HPDE6-E6E7 (cell line): ENCODE measurements at regions not wholly inside any gene's neighbourhood (a gene's known extent, or its start where the extent isn't known, plus 50 kb on each side); places are given as distances from the start of the nearest gene placed in this dataset.
"Not testable (repeated sequence)": the region's sequence is repeated elsewhere in the genome, so short reads cannot be mapped to it uniquely, and the experiment has no call there.

Source experiments
- DNase-seq: peaks from one replicate; pipeline ENCODE4 v3.0.0; 2011; ENCODE audit warnings: missing footprints; ENCODE audit errors: extremely low spot score

DNA sequence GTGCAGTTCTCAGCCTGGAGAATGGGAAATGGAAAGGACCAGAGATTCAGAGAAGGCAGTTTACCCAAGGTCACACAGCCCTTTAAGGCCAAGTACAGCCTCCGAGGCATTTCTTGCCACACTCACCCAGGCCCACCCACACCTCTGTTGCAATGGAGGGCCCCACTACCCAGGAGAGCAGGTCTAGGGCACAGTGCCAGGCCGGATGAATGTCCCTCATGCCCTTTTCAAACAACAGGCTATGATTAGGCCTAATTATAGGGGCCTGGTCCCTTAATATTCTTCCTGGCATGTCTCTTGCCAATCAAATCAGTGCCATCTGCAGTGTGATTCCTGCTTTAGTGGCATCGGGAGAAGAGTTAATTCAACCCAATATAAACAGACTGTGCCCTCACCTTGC lies 195.3 kb downstream of the KLRB1 start:
- not testable (repeated sequence) for DNase-seq

DNA sequence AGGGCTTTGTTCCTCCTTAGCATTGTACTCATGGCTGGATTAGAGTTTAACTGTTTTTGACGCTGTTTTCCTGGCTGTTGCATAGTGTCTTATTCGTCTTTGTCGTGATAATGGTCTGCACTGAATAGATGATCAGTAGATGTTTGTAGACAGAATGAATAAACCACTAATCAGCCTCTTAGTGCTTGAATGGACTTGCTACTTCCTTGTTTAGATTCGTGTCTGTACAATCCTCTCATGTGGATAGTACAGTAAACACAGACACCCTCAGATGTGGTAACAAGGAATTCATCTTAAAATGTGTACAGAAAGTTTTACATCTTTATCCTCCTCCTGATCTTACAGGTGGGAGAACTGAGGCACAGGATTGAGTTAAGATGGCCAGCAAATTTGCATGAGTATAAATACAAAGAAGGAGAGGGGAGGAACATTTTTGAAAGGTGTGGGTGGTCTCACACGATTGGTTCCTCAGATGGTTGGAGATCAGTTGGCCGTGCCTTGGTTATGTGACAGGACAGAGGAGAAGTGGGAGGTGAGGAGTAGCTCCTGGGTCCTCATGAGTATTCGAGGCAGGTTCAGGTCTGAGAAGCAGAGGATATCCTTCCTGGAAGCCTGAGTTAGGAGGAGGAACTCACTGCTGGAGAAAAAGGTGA lies 196.0 kb downstream of the KLRB1 start:
- DNase-seq, result peak; percentile 38

DNA sequence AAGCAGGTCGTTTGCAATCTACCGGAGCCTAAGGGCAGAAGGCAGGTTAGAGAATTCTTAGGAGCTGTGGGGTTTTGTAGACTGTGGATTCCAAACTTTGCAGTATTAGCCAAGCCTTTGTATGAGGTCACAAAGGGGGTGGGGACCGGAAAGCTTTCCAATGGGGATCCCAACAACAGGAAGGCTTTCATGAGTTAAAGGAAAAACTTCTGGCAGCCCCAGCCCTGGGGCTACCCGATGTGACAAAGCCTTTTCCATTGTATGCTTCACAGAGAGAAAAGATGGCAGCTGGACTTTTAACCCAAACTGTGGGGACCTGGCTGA lies 199.2 kb upstream of the PZP start:
- DNase-seq, result not testable (repeated sequence)

DNA sequence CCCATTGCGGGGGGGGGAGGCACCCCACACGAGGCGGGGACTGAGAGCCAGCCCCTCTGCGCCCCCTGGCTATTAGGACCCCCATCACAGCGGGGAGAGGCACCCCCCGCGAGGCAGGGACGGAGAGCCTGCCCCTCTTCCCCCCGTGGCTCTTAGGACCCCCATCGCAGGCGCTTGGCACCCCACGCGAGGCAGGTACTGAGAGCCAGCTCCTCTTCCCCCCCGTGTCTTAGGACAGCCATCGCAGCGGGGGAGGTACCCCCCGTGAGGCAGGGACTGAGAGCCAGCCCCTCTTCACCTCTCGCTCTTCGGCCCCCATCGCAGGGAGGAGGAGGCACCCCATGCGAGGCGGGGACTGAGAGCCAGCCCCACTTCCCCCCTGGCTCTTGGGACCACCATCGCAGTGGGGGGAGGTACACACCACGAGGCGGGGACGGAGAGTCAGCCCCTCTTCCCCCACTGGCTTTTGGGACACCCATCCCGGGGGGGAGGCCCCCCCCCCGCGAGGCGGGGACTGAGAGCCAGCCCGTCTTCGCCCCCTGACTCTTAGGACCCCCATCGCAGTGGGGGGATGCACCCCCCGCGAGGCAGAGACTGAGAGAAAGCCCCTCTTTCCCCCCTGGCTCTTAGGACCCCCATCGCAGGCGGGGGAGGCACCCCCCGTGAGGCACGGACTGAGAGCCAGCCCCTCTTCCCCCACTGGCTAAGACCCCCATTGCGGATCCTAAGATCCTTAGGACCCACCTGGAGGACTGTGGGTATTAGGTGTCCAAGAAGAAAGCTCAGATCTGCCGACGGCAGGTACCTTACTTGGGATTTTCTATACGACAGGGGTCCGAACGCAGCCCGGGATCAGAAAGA lies 198.6 kb upstream of the PZP start:
- DNase-seq, result no peak

DNA sequence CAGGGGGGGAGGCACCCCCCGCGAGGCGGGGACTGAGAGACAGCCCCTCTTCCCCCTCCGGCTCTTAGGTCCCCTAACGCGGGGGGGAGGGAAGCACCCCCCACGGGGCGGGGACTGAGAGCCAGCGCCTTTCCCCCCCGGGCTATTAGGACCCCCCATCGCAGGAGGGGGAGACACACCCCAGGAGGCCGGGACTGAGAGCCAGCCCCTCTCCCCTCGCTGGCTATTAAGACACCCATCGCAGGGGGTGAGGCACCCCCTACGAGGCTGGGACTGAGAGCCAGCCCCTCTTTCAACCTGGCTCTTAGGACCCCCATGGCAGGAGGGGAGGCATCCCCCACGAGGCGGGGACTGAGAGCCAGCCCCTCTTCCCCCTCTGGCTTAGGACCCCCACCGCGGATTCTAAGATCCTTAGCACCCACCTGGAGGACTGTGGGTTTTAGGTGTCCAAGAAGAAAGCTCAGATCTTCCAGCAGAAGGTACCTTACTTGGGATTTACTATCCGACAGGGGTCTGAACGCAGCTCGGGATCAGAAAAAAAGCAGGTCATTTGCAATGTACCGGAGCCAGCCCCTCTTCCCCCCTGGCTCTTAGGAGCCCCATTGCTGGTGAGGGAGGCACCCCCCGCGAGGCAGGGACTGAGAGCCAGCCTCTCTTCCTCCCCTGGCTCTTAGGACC lies 197.8 kb upstream of the PZP start:
- DNase-seq, result no peak

DNA sequence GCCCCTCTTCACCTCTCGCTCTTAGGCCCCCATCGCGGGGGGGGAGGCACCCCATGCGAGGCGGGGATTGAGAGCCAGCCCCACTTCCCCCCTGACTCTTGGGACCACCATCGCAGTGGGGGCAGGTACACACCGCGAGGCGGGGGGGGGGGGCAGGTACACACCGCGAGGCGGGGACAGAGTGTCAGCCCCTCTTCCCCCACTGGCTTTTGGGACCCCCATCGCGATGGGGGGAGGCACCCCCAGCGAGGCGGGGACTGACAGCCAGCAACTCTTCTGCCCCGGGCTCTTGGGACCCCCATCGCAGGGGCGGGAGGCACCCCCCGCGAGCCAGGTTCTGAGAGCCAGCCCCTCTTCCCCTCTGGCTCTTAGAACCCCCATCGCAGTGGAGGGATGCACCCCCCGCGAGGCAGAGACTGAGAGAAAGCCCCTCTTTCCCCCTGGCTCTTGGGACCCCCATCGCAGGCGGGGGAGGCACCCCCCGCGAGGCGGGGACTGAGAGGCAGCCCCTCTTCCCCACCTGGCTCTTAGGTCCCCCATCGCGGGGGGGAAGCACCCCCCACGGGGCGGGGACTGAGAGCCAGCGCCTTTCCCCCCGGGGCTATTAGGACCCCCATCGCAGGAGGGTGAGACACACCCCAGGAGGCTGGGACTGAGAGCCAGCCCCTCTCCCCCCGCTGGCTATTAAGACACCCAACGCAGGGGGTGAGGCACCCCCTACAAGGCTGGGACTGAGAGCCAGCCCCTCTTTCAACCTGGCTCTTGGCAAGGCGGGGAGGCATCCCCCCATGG lies 196.5 kb upstream of the PZP start:
- DNase-seq, result no peak

DNA sequence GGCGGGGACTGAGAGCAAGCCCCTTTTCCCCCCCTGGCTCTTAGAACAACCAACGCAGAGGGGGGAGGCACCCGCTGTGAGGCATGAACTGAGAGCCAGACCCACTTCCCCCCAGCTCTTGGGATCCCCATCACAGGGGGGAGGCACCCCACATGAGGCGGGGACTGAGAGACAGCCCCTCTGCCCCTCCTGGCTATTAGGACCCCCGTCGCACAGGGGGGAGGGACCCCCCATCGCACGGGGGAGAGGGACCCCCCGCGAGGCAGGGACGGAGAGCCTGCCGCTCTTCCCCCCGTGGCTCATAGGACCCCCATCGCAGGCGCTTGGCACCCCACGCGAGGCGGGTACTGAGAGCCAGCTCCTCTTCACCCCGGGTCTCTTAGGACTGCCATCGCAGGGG lies 195.8 kb upstream of the PZP start:
- DNase-seq, result no peak

DNA sequence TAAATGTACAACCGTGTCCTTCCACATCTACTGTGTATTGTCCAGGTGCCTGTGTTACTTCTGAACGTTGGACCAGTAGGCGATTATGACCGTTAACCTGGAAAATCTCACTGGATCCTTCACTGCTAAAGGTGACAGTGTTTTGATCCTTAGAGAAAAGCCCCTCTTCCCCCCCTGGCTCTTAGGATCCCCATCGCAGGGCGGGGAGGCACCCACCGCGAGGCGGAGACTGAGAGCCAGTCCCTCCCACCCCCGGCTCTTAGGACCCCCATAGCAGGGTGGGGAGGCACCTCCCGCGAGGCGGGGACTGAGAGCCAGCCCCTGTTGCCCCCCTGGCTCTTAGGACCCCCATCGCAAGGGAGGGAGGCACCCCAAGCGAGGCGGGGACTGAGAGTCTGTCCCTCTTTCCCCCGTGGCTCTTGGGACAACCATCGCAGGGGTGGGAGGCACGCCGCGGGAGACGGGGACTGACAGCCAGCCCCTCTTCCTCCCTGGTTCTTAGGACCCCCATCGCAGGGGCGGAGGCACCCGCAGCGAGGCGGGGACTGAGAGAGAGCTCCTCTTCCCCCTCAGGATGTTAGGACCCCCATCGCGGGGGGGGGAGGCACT lies 194.3 kb upstream of the PZP start:
- not testable (repeated sequence) for DNase-seq

DNA sequence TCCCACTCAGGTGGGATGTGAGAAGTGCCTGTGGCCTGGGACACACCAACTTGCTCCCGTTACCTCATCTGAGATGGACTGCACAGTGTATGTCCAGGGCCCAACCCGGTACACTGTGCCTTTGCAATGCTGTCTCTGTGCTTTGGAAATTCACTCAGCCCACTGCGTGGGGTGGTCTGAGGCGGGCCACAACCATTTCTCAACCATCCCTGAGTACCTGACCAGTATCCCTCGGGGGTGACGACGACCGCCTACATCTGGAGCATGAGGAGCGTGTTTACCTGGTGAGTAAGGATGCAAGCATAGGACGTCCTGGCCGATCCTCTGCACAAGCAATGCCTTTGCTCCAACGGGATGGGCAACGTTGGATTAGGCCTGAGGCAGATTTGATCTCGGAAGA lies 188.2 kb upstream of the PZP start:
- DNase-seq, result not testable (repeated sequence)

DNA sequence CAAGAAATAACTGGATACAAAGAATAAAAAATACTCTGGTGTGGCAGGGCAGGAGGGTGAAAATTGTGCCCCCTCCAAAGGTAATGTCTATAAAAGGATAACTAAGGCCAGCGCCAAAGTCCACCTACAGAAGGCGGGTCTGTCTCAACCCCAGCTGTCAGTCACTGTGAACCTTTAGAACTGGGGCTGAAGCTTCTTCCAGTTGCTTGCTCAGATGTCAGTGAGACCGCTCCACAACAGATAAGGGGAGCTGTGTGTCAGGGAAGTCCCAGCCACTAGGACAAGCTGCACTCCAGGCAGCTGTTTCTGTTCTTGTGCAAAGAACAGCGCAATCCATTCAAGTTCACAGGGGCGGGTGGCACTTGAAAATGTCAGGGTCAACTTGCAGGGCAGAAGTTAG lies 187.0 kb upstream of the PZP start:
- DNase-seq, result not testable (repeated sequence)

DNA sequence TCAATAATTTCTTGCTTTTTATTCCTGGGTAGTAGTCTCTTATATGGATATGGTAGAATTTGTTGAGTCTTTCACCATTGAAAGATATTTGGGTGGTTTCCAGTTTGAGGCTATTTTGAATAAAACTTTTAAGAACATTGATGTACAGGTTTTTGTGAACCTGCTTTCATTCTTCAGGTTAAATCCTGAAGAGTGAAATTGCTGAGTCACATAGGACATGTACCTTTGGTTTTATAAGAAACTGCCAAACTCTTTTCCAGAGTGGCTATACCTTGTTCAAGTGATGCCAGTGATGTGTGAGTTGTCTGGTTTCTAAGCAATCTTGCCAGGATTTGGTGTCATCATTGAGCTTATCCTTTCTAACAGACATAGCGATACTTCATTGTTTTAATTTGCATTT lies 184.6 kb upstream of the PZP start:
- no peak for DNase-seq

DNA sequence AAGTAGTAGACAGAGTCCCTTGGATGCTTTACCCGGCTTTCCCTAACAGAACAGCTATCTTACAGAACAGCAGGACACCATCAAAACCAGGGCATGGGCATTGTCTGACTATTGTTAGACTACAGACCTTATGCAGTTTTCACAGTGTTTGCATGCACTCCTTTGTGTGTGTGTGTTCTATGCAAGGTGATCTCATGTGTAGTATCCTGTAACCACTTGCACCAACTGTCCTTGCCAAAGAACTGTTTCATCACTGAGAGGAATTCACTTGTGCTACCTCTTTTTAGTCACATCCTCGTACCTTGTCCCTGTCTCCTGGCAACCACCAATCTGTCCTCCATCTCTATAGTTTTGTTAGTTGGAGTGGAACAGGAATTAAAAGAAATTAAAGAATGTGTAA lies 183.6 kb upstream of the PZP start:
- no peak for DNase-seq

DNA sequence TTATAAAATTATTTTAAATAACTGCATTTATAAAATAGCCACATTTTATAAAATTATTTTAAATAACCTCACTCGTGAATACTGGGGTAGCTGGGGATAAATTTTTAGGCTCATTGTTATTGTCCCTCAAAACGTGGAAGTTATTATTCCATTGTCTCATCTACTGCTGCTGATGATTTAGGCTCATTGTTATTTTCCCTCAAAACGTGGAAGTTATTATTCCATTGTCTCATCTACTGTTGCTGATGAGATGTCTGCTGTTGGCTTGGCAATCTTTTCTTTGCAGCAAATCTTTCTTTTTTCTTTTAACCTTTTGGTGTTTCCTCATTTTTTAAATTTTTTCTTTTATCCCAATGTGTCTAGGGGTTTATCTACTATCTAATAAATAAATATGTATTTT lies 182.6 kb upstream of the PZP start:
- DNase-seq, result no peak

DNA sequence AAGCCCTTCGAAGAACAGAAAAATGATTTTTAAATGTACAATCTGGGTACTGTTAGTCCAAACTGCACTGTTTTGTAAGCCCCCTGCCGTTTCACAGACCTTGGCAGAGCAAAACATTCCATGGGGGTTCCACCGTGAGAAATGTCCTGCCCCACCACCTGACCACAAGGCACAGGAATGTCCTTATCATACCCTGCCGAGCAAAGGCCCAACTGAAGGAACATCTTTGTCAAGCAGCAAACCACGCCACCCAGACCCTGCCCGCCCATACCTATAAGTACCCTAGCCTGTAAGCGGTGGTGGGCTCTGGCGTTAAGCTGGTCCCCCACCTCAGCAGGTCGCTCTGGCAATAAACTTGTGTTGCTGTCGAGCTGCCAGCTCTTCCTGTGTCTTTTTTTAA lies 181.6 kb upstream of the PZP start:
- DNase-seq, result no peak

DNA sequence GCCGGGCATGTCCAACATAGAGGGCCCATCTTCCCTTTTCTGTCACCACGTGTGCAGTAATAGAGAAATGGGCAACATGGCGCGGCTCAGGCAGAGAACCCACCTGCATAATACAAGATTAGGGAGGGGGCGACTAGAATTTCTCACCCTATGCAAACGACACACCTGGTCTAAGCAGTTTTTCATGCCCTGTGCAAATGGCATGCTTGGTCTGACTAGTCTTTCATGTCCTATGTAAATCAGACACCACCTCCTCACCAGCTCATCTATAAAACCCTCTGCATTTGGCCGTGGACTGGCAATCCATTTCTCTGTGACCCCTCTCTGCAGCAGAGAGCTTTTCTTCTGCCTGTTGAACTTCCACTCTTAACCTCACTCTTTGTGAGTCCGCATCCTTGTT lies 180.2 kb upstream of the PZP start:
- DNase-seq, result no peak

DNA sequence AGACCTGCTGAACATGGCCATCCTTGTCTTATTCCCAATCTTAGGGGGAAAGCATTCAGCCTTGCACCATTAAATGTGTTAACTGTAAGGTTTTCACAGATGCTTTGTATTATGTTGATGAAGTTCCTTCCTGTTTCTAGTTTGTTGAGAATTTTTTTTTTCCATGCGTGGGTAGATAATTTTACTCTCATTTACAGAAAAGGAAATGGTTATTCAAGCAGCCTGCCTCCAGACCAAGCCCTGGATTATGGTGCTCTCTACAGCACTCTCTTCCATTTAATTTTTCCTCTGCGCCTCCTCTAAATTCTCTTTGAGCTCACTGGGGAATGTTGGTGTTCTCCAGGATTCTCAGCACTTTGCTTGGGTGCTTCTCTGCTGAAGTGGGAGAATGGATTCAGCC lies 179.3 kb upstream of the PZP start:
- DNase-seq, result no peak

DNA sequence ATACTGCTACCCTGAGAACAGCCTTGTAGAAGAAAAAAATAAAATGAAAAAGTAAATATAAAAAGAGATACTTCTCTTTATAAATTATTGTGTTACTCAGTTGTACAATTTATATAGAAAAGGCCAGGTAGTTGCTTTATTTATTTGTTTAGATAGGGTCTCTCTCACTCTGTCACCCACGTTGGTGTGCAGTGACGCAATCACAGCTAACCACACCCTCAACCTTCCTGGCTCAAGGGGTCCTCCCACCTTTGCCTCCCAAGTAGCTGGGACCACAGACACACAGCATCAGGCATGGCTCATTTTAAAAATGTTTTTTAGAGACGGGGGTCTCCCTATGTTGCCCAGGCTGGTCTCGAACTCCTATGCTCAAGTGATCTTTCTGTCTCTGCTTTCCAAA lies 175.4 kb upstream of the PZP start:
- no peak for DNase-seq

DNA sequence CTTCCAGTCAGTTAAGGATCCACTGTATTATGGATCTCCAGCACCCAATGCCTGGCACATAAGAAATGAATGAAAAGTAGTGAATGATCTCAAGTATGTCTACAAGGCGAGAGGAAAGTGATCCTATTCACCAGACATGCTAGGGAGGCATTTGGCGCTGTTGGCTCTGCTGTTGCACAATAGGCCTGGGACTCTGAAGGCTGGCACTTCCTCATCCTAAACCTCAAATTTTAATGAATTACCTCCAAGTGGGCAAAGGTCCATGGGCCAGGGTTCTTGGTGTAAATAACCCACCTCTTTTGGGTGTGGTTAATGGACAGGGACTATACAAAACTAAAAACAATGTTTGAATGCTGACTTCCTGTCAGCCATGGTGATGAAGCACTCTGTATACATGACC lies 173.4 kb upstream of the PZP start:
- DNase-seq, result no peak

DNA sequence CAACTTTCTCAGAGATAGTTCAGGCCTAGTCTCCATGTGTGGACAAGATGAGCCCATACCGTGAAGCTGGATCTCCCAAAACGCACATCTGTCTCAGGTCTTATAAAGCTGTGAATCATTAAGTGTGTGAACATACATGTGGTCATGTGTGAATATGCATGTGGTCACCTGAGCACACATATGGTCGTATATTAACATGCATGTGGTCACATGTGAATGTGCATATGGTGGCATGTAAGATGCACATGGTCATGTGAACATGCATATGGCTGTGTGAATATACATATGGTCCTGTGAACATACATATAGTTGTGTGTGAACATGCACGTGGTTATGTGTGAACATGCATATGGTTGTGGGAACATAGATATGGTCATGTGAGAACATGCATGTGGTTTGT lies 172.5 kb upstream of the PZP start:
- no peak for DNase-seq

DNA sequence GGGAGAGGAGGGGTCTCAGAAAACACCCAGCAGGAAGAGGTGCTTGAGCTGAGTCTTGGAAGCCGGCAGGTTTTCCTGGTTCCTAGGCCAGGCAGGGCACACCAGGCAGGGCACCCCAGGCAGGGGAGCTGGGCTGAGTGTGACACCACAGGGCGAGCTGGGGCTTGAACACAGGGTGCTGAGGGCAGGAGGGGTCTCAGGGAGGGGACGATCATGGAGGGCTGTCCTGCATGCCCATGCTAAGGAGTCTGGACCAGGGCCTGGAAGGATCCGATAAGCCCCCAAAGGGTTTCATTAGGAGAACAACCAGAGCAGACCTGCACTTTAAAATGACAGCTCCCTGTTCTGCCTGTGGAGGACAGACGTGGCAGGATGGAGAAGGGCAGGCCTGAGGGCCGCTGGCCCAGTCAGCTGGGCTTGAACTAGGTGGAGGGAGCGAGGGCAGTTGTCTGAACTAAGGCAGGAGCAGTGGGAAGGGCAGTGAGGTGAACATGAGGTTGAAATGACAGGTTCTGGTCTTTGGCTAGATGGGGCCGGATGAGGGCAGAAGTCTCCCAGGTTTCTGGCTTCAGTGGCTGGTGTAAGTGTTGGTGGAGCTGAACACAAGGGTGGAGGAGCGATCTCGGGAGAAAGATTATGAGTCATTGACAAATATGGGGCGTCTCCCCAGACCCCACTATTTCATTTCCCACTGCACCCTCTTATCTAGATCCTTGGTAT lies 171.0 kb upstream of the PZP start:
- DNase-seq, result no peak

DNA sequence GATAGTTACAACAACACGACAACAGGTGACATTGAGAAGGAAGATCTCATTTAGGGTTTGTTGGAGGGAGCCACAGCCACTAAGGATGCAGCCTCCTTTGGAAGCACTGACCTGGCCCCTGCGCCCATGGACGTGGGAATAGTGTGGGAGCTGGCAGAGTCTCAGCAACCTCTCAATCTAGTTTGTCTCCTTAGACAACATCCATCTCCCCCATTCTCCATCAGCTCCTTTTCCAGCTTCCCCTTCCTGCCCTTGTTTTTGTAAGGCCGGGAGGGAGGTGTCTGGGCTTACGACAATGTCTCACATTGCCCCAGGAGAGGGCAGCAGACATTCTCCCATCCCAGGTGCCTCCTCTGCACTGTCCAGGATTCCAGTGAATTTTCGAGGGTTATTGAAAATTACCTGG lies 170.2 kb upstream of the PZP start:
- DNase-seq, result peak; percentile 77
